HEK293 (cell line): ENCODE measurements at regions not wholly inside any gene's neighbourhood (a gene's known extent, or its start where the extent isn't known, plus 50 kb on each side); places are given as distances from the start of the nearest gene placed in this dataset.

ENCODE experiments used
- CTCF ChIA-PET: fragments of 350-600 bp; formaldehyde crosslinking; extraction: SDS; loops from one replicate; lab custom pipeline; 2021; ENCODE audit warnings: antibody characterized with exemption; lab: Yijun Ruan, JAX
- POLR2A ChIA-PET: fragments of 300-600 bp; formaldehyde crosslinking; extraction: SDS; loops from one replicate; lab custom pipeline; 2020; ENCODE audit warnings: antibody characterized with exemption, inconsistent platforms; lab: Yijun Ruan, JAX
- H3K27ac ChIP-seq: fragments of 200-500 bp; sonication (Bioruptor generic); 2 replicates; pipeline ENCODE4 v1.5.1; 2014; ENCODE audit warnings: low read depth, low read length, control low read depth, inconsistent platforms; ENCODE audit errors: extremely low read depth
- H3K36me3 ChIP-seq, 2 experiments: fragments of 200-500 bp in 1 of 2; sonication (Bioruptor generic) in 1 of 2; 1 replicate in 1 of 2; 2 replicates in 1 of 2; pipeline ENCODE4 v1.5.1; 2014 to 2017; ENCODE audit warnings: inconsistent platforms in 2 of 2, low read length in 2 of 2; ENCODE audit not compliant: control insufficient read depth in 2 of 2, insufficient read depth in 1 of 2
- H3K4me1 ChIP-seq: fragments of 200-500 bp; sonication (Bioruptor generic); 2 replicates; pipeline ENCODE4 v1.5.1; 2014; ENCODE audit warnings: mild to moderate bottlenecking, low read length, inconsistent platforms; ENCODE audit not compliant: control insufficient read depth, insufficient read depth
- H3K4me3 ChIP-seq: 2 replicates; pipeline ENCODE4 v1.5.1; 2011; ENCODE audit warnings: low read depth, mild to moderate bottlenecking, control low read depth, low read length, moderate library complexity
- H3K9me3 ChIP-seq: fragments of 200-500 bp; sonication (Bioruptor generic); 2 replicates; pipeline ENCODE4 v1.5.1; 2014; ENCODE audit warnings: low read depth, low read length, inconsistent platforms; ENCODE audit not compliant: control insufficient read depth, insufficient read depth
- AEBP2 ChIP-seq: fragments of 450-650 bp; formaldehyde crosslinking; IDR thresholded peaks from 2 replicates; pipeline ENCODE4 v1.5.1; 2016; ENCODE audit warnings: missing biosample characterization, missing genetic modification characterization, borderline replicate concordance
- BCL11A ChIP-seq: fragments of 450-650 bp; formaldehyde crosslinking; IDR thresholded peaks from 2 replicates; pipeline ENCODE4 v1.5.1; 2016; ENCODE audit warnings: low read depth, missing biosample characterization, missing genetic modification characterization
- HOXD13 ChIP-seq: sonication (generic); formaldehyde crosslinking; IDR thresholded peaks from 2 replicates; pipeline ENCODE4 v1.8.0; 2022; ENCODE audit warnings: missing genetic modification reagents, borderline replicate concordance
- IKZF3 ChIP-seq: fragments of 450-650 bp; IDR thresholded peaks from 2 replicates; pipeline ENCODE4 v1.5.0; 2018; ENCODE audit warnings: missing biosample characterization, mild to moderate bottlenecking, missing genetic modification characterization, moderate library complexity
- OSR2 ChIP-seq: fragments of 450-650 bp; formaldehyde crosslinking; IDR thresholded peaks from 2 replicates; pipeline ENCODE4 v1.5.1; 2016; ENCODE audit warnings: missing biosample characterization, missing genetic modification characterization
- TSHZ1 ChIP-seq: fragments of 450-650 bp; formaldehyde crosslinking; IDR thresholded peaks from 2 replicates; pipeline ENCODE4 v1.5.1; 2016; ENCODE audit warnings: missing biosample characterization, missing genetic modification characterization, borderline replicate concordance
- ZBTB11 ChIP-seq: fragments of 450-650 bp; formaldehyde crosslinking; conservative IDR thresholded peaks from 2 replicates; pipeline ENCODE4 v1.5.1; 2016; ENCODE audit warnings: low read depth, missing biosample characterization, missing genetic modification characterization
- ZNF169 ChIP-seq: fragments of 450-650 bp; formaldehyde crosslinking; IDR thresholded peaks from 2 replicates; pipeline ENCODE4 v1.5.1; 2016; ENCODE audit warnings: missing biosample characterization, missing genetic modification characterization
- ZNF175 ChIP-seq: fragments of 450-650 bp; formaldehyde crosslinking; IDR thresholded peaks from 2 replicates; pipeline ENCODE4 v1.5.1; 2016; ENCODE audit warnings: missing biosample characterization, missing genetic modification characterization
- ZNF211 ChIP-seq: fragments of 450-650 bp; formaldehyde crosslinking; IDR thresholded peaks from 2 replicates; pipeline ENCODE4 v1.5.1; 2016; ENCODE audit warnings: low read depth, missing biosample characterization, missing genetic modification characterization
- ZNF223 ChIP-seq: fragments of 450-650 bp; formaldehyde crosslinking; IDR thresholded peaks from 2 replicates; pipeline ENCODE4 v1.5.1; 2016; ENCODE audit warnings: missing biosample characterization, missing genetic modification characterization
- ZNF391 ChIP-seq: fragments of 450-650 bp; formaldehyde crosslinking; IDR thresholded peaks from 2 replicates; pipeline ENCODE4 v1.5.1; 2016; ENCODE audit warnings: low read depth, missing biosample characterization, missing genetic modification characterization, borderline replicate concordance
- ZNF48 ChIP-seq: fragments of 450-650 bp; formaldehyde crosslinking; IDR thresholded peaks from 2 replicates; pipeline ENCODE4 v1.5.1; 2016; ENCODE audit warnings: missing biosample characterization, missing genetic modification characterization
- ZNF544 ChIP-seq: fragments of 450-650 bp; formaldehyde crosslinking; IDR thresholded peaks from 2 replicates; pipeline ENCODE4 v1.5.0; 2017; ENCODE audit warnings: missing biosample characterization, missing genetic modification characterization
- ZNF624 ChIP-seq: fragments of 450-650 bp; formaldehyde crosslinking; IDR thresholded peaks from 2 replicates; pipeline ENCODE4 v1.5.1; 2017; ENCODE audit warnings: missing biosample characterization, missing genetic modification characterization
- ZNF626 ChIP-seq: fragments of 450-650 bp; sonication (Bioruptor Pico); formaldehyde crosslinking; IDR thresholded peaks from 2 replicates; pipeline ENCODE4 v1.5.1; 2018; ENCODE audit warnings: missing biosample characterization, missing genetic modification characterization, inconsistent platforms
- ZNF639 ChIP-seq: fragments of 450-650 bp; formaldehyde crosslinking; IDR thresholded peaks from 2 replicates; pipeline ENCODE4 v1.5.1; 2016; ENCODE audit warnings: missing biosample characterization, missing genetic modification characterization
- ZNF843 ChIP-seq: fragments of 450-650 bp; formaldehyde crosslinking; IDR thresholded peaks from 2 replicates; pipeline ENCODE4 v1.5.1; 2016; ENCODE audit warnings: missing biosample characterization, missing genetic modification characterization
- TF ChIP-seq, protein P1 (sequence below): fragments of 450-650 bp; formaldehyde crosslinking; IDR thresholded peaks from 2 replicates; pipeline ENCODE4 v1.5.1; 2016; ENCODE audit warnings: missing biosample characterization, missing genetic modification characterization, low read depth
- TF ChIP-seq, protein P2 (sequence below): fragments of 450-650 bp; formaldehyde crosslinking; IDR thresholded peaks from 2 replicates; pipeline ENCODE4 v1.5.1; 2016; ENCODE audit warnings: missing biosample characterization, missing genetic modification characterization

GRCh38 chr7:86199881-86200614 lies 443.7 kb upstream of the GRM3 start:
- Histone ChIP-seq H3K9me3 (no peaks in the 10 kb centered on the region), H3K4me1 (no peaks in the 10 kb centered on the region), H3K36me3 (no peaks in the 10 kb centered on the region), H3K4me3 (no peak overlapping the region), H3K27ac (no peak overlapping the region)
- no peak for TF ChIP-seq BCL11A (tag by site-specific recombination)
- TF ChIP-seq ZNF211 (tag by site-specific recombination) = no peak
- TF ChIP-seq ZNF639 (tag by site-specific recombination) = no peak
- TF ChIP-seq ZNF626 (tag by site-specific recombination) = no peak
- no peak for TF ChIP-seq ZNF624
- TF ChIP-seq ZNF391 (tag by site-specific recombination) = no peak
- no peak for TF ChIP-seq OSR2 (tag by site-specific recombination)
- CTCF ChIA-PET = no interaction called here
- POLR2A ChIA-PET = no interaction called here

DNA sequence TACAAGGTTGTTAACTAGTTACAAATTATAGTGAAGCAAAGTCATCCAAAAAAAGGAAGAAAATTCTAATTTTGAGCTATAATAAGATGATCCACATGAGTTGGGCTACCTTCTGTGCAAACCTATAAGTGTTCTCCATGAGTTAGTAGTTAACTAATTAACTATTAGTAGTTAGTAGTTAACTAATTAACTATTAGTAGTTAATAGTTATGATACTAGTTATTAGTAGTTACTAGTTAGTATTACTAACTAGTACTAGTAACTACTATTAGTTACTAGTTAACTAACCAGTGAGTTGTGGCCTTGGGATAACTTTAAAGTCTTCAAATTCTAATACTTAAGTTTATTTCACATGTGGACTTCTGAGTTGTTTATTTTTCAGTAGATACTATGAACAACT lies 453.4 kb upstream of the GRM3 start:
- ChIA-PET POLR2A (no interaction called here), CTCF (no interaction called here)
- H3K4me3 ChIP-seq = no peak overlapping the region
- TF ChIP-seq, protein P1, sequence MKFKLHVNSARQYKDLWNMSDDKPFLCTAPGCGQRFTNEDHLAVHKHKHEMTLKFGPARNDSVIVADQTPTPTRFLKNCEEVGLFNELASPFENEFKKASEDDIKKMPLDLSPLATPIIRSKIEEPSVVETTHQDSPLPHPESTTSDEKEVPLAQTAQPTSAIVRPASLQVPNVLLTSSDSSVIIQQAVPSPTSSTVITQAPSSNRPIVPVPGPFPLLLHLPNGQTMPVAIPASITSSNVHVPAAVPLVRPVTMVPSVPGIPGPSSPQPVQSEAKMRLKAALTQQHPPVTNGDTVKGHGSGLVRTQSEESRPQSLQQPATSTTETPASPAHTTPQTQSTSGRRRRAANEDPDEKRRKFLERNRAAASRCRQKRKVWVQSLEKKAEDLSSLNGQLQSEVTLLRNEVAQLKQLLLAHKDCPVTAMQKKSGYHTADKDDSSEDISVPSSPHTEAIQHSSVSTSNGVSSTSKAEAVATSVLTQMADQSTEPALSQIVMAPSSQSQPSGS (tag by site-specific recombination) = no peak
- TF ChIP-seq TSHZ1 (tag by site-specific recombination) (no peak), ZNF391 (tag by site-specific recombination) (no peak), ZNF223 (tag by site-specific recombination) (no peak), AEBP2 (tag by site-specific recombination) (no peak), IKZF3 (tag by site-specific recombination) (no peak), HOXD13 (CRISPR knock-in tag) (no peak), ZNF175 (tag by site-specific recombination) (no peak), ZNF544 (tag by site-specific recombination) (no peak), ZBTB11 (tag by site-specific recombination) (no peak), ZNF169 (no peak), ZNF48 (no peak), ZNF843 (tag by site-specific recombination) (no peak)
- TF ChIP-seq, protein P2, sequence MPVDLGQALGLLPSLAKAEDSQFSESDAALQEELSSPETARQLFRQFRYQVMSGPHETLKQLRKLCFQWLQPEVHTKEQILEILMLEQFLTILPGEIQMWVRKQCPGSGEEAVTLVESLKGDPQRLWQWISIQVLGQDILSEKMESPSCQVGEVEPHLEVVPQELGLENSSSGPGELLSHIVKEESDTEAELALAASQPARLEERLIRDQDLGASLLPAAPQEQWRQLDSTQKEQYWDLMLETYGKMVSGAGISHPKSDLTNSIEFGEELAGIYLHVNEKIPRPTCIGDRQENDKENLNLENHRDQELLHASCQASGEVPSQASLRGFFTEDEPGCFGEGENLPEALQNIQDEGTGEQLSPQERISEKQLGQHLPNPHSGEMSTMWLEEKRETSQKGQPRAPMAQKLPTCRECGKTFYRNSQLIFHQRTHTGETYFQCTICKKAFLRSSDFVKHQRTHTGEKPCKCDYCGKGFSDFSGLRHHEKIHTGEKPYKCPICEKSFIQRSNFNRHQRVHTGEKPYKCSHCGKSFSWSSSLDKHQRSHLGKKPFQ (tag by site-specific recombination) = no peak

More for the DNA sequence above, 453.4 kb upstream of the GRM3 start:
- H3K4me1 ChIP-seq = no peaks in the 10 kb centered on the region
- no peaks in the 10 kb centered on the region for H3K9me3 ChIP-seq
- H3K36me3 ChIP-seq = no peaks in the 10 kb centered on the region
- no peak overlapping the region for H3K27ac ChIP-seq
